HEK293 (cell line): ENCODE measurements at regions not wholly inside any gene's neighbourhood (a gene's known extent, or its start where the extent isn't known, plus 50 kb on each side); places are given as distances from the start of the nearest gene placed in this dataset.

ENCODE experiments used
- CTCF ChIA-PET: fragments of 350-600 bp; formaldehyde crosslinking; extraction: SDS; loops from one replicate; lab custom pipeline; 2021; ENCODE audit warnings: antibody characterized with exemption; lab: Yijun Ruan, JAX
- POLR2A ChIA-PET: fragments of 300-600 bp; formaldehyde crosslinking; extraction: SDS; loops from one replicate; lab custom pipeline; 2020; ENCODE audit warnings: antibody characterized with exemption, inconsistent platforms; lab: Yijun Ruan, JAX
- H3K27ac ChIP-seq: fragments of 200-500 bp; sonication (Bioruptor generic); 2 replicates; pipeline ENCODE4 v1.5.1; 2014; ENCODE audit warnings: low read depth, low read length, control low read depth, inconsistent platforms; ENCODE audit errors: extremely low read depth
- H3K36me3 ChIP-seq, 2 experiments: fragments of 200-500 bp in 1 of 2; sonication (Bioruptor generic) in 1 of 2; 1 replicate in 1 of 2; 2 replicates in 1 of 2; pipeline ENCODE4 v1.5.1; 2014 to 2017; ENCODE audit warnings: inconsistent platforms in 2 of 2, low read length in 2 of 2; ENCODE audit not compliant: control insufficient read depth in 2 of 2, insufficient read depth in 1 of 2
- H3K4me1 ChIP-seq: fragments of 200-500 bp; sonication (Bioruptor generic); 2 replicates; pipeline ENCODE4 v1.5.1; 2014; ENCODE audit warnings: mild to moderate bottlenecking, low read length, inconsistent platforms; ENCODE audit not compliant: control insufficient read depth, insufficient read depth
- H3K4me3 ChIP-seq: 2 replicates; pipeline ENCODE4 v1.5.1; 2011; ENCODE audit warnings: low read depth, mild to moderate bottlenecking, control low read depth, low read length, moderate library complexity
- H3K9me3 ChIP-seq: fragments of 200-500 bp; sonication (Bioruptor generic); 2 replicates; pipeline ENCODE4 v1.5.1; 2014; ENCODE audit warnings: low read depth, low read length, inconsistent platforms; ENCODE audit not compliant: control insufficient read depth, insufficient read depth
- ATF2 ChIP-seq: fragments of 450-650 bp; formaldehyde crosslinking; IDR thresholded peaks from 2 replicates; pipeline ENCODE4 v1.5.1; 2016; ENCODE audit warnings: missing biosample characterization, missing genetic modification characterization, low read depth
- HIC1 ChIP-seq: fragments of 450-650 bp; formaldehyde crosslinking; IDR thresholded peaks from 2 replicates; pipeline ENCODE4 v1.5.1; 2016; ENCODE audit warnings: missing biosample characterization, missing genetic modification characterization
- OSR2 ChIP-seq: fragments of 450-650 bp; formaldehyde crosslinking; IDR thresholded peaks from 2 replicates; pipeline ENCODE4 v1.5.1; 2016; ENCODE audit warnings: missing biosample characterization, missing genetic modification characterization
- REPIN1 ChIP-seq: fragments of 450-650 bp; formaldehyde crosslinking; IDR thresholded peaks from 2 replicates; pipeline ENCODE4 v1.5.1; 2017; ENCODE audit warnings: missing biosample characterization, missing genetic modification characterization, low read depth
- ZBTB10 ChIP-seq: fragments of 450-650 bp; formaldehyde crosslinking; IDR thresholded peaks from 2 replicates; pipeline ENCODE4 v1.5.1; 2016; ENCODE audit warnings: missing biosample characterization, missing genetic modification characterization
- ZBTB20 ChIP-seq: fragments of 450-650 bp; formaldehyde crosslinking; IDR thresholded peaks from 2 replicates; pipeline ENCODE4 v1.5.1; 2016; ENCODE audit warnings: missing biosample characterization, missing genetic modification characterization
- ZBTB49 ChIP-seq: fragments of 450-650 bp; formaldehyde crosslinking; IDR thresholded peaks from 2 replicates; pipeline ENCODE4 v1.5.1; 2016; ENCODE audit warnings: missing biosample characterization, missing genetic modification characterization, low read depth
- ZIC2 ChIP-seq: fragments of 450-650 bp; formaldehyde crosslinking; IDR thresholded peaks from 2 replicates; pipeline ENCODE4 v1.5.1; 2016; ENCODE audit warnings: missing biosample characterization, missing genetic modification characterization
- ZNF132 ChIP-seq: fragments of 450-650 bp; formaldehyde crosslinking; IDR thresholded peaks from 2 replicates; pipeline ENCODE4 v1.5.1; 2017; ENCODE audit warnings: missing biosample characterization, missing genetic modification characterization, borderline replicate concordance
- ZNF148 ChIP-seq: fragments of 450-650 bp; formaldehyde crosslinking; IDR thresholded peaks from 2 replicates; pipeline ENCODE4 v1.5.0; 2017; ENCODE audit warnings: missing biosample characterization, missing genetic modification characterization, borderline replicate concordance
- ZNF184 ChIP-seq: fragments of 450-650 bp; IDR thresholded peaks from 2 replicates; pipeline ENCODE4 v1.5.1; 2018; ENCODE audit warnings: missing biosample characterization, mild to moderate bottlenecking, missing genetic modification characterization
- ZNF292 ChIP-seq: fragments of 450-650 bp; formaldehyde crosslinking; IDR thresholded peaks from 2 replicates; pipeline ENCODE4 v1.5.1; 2016; ENCODE audit warnings: low read depth, missing biosample characterization, missing genetic modification characterization, borderline replicate concordance
- ZNF37A ChIP-seq: fragments of 450-650 bp; IDR thresholded peaks from 2 replicates; pipeline ENCODE4 v1.5.1; 2018; ENCODE audit warnings: missing biosample characterization, missing genetic modification characterization
- ZNF518A ChIP-seq: fragments of 450-650 bp; formaldehyde crosslinking; conservative IDR thresholded peaks from 2 replicates; pipeline ENCODE4 v1.5.1; 2016; ENCODE audit warnings: low read depth, missing biosample characterization, missing genetic modification characterization
- ZNF704 ChIP-seq: fragments of 450-650 bp; formaldehyde crosslinking; IDR thresholded peaks from 2 replicates; pipeline ENCODE4 v1.5.1; 2016; ENCODE audit warnings: missing biosample characterization, missing genetic modification characterization

GRCh38 chr3:110741891-110742290 lies 329.7 kb upstream of the NECTIN3 start (continued):
- TF ChIP-seq ZBTB49 (tag by site-specific recombination), result no peak

- ChIA-PET CTCF (no interaction called here), POLR2A (no interaction called here)
- H3K9me3 ChIP-seq, result no peaks in the 10 kb centered on the region
- no peak overlapping the region for H3K27ac ChIP-seq
- no peaks in the 10 kb centered on the region for H3K4me1 ChIP-seq
- H3K36me3 ChIP-seq, result no peaks in the 10 kb centered on the region
- H3K4me3 ChIP-seq, result no peak overlapping the region
- no peak for TF ChIP-seq ZNF132 (tag by site-specific recombination)
- TF ChIP-seq REPIN1 (tag by site-specific recombination), result no peak
- TF ChIP-seq ZNF518A (tag by site-specific recombination), result no peak
- TF ChIP-seq HIC1, result no peak
- no peak for TF ChIP-seq ZBTB20 (tag by site-specific recombination)
- TF ChIP-seq ZNF184 (tag by site-specific recombination), result no peak
- no peak for TF ChIP-seq ATF2 (tag by site-specific recombination)
- TF ChIP-seq ZNF704 (tag by site-specific recombination), result no peak
- no peak for TF ChIP-seq ZNF37A (tag by site-specific recombination)
- TF ChIP-seq ZBTB49 (tag by site-specific recombination), result no peak
- TF ChIP-seq ZBTB10 (tag by site-specific recombination), result no peak
- no peak for TF ChIP-seq OSR2 (tag by site-specific recombination)
- no peak for TF ChIP-seq ZIC2
- no peak for TF ChIP-seq ZNF292 (tag by site-specific recombination)
- TF ChIP-seq ZNF148 (tag by site-specific recombination), result no peak
These were observed 328.4 kb upstream of the NECTIN3 start for GRCh38 chr3:110743202-110743601.
